Suprapubic skin (tissue), 4 donors: ENCODE measurements at regions not wholly inside any gene's neighbourhood (a gene's known extent, or its start where the extent isn't known, plus 50 kb on each side); places are given as distances from the start of the nearest gene placed in this dataset.

Experiments used
- CTCF ChIP-seq, 2 donors: fragments of 200-600 bp in 1 of 2; fragments of 450-650 bp in 1 of 2; sonication (generic) in 1 of 2; IDR thresholded peaks; one replicate each; pipeline ENCODE4 v1.5.1; 2016 to 2019; ENCODE audit warnings: antibody characterized with exemption in 2 of 2, mild to moderate bottlenecking in 1 of 2, moderate library complexity in 1 of 2
- EP300 ChIP-seq: sonication (generic); formaldehyde crosslinking; IDR thresholded peaks from one replicate; pipeline ENCODE4 v1.6.1; 2017; ENCODE audit warnings: antibody characterized with exemption
- POLR2A ChIP-seq, 2 donors: fragments of 450-650 bp; IDR thresholded peaks; one replicate each; pipeline ENCODE4 v1.6.1; 2017; ENCODE audit warnings: antibody characterized with exemption in 2 of 2, mild to moderate bottlenecking in 2 of 2, moderate library complexity in 2 of 2
- POLR2AphosphoS5 ChIP-seq, 3 donors: sonication (generic); formaldehyde crosslinking; IDR thresholded peaks; one replicate each; pipeline ENCODE4 v1.6.1; 2017; ENCODE audit warnings: antibody characterized with exemption in 3 of 3

DNA sequence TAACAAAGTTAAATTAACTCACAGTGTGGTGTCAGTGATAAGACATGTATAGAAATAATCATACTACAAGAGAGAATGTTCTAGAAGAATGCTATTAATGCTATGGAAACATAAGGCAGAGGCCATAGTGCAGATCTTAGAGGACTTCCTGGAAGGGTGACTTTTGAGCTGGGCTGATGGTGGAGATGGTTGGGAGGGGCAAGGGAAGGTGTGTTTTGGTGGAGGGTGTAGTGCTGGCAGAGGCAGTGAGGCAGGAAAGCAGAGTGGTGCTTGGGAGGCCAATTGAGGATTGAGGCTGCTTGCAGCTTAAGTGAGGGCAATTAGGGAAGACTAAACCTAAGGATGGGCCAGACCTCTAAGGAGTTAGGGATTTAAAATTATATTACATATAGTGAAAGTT lies 58.5 kb upstream of the FNDC1 start:
- no peak for TF ChIP-seq CTCF (IDR thresholded peaks at IDR 0.05)
- TF ChIP-seq POLR2A (IDR thresholded peaks at IDR 0.05), result no peak
- TF ChIP-seq POLR2AphosphoS5 (IDR thresholded peaks at IDR 0.05), result no peak
- TF ChIP-seq EP300, result no peak
